ENCODE measurements at regions not wholly inside any gene's neighbourhood (a gene's known extent, or its start where the extent isn't known, plus 50 kb on each side); places are given as distances from the start of the nearest gene placed in this dataset.

DNA sequence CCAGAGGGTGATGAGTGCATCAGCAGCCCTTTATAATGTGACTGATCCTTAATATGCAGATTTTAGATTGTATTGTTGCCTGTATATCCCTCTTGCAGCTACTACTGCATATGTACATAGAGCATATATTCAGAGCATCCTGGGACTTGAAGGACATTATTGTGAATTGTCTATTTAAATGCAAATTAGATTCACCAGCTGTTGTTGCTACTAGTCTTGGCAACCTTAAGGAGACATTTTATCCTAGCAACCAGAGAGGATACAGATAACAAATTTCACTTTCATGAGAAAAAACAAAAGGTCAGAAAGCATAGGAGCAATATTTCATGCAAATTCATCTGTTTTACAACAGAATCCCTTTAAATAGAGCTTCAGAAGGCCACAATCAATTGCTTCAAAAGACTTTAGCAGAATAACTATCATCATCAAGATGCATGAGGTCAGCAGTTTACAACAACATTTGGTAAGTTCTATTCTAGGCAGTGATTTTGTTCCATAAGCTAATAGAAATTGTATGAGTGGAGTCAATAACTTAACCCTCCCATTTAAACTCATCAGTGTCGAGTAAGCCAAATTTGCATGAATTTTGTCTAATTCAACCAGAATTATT is 148.6 kb downstream of the GC start:
- H3K36me3 ChIP-seq: no peaks in the 10 kb centered on the region
- H3K27me3 ChIP-seq: no peaks in the 10 kb centered on the region
- TF ChIP-seq POLR2AphosphoS5 (IDR thresholded peaks at IDR 0.05) (no peak), POLR2A (IDR thresholded peaks at IDR 0.05) (no peak)
- TF ChIP-seq, protein P1, sequence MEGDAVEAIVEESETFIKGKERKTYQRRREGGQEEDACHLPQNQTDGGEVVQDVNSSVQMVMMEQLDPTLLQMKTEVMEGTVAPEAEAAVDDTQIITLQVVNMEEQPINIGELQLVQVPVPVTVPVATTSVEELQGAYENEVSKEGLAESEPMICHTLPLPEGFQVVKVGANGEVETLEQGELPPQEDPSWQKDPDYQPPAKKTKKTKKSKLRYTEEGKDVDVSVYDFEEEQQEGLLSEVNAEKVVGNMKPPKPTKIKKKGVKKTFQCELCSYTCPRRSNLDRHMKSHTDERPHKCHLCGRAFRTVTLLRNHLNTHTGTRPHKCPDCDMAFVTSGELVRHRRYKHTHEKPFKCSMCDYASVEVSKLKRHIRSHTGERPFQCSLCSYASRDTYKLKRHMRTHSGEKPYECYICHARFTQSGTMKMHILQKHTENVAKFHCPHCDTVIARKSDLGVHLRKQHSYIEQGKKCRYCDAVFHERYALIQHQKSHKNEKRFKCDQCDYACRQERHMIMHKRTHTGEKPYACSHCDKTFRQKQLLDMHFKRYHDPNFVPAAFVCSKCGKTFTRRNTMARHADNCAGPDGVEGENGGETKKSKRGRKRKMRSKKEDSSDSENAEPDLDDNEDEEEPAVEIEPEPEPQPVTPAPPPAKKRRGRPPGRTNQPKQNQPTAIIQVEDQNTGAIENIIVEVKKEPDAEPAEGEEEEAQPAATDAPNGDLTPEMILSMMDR (IDR thresholded peaks at IDR 0.05): no peak
- H3K9me3 ChIP-seq: no peaks in the 10 kb centered on the region
- H3K27ac ChIP-seq: no peak overlapping the region
- DNase-seq (ENCODE audit: low spot score in 2 of 2): no peak
- intact Hi-C loops (cut with DNase I; ENCODE audit: low total_unique reads): no loop called here
- H3K4me3 ChIP-seq: no peak overlapping the region
- no peaks in the 10 kb centered on the region for H3K4me1 ChIP-seq

DNA sequence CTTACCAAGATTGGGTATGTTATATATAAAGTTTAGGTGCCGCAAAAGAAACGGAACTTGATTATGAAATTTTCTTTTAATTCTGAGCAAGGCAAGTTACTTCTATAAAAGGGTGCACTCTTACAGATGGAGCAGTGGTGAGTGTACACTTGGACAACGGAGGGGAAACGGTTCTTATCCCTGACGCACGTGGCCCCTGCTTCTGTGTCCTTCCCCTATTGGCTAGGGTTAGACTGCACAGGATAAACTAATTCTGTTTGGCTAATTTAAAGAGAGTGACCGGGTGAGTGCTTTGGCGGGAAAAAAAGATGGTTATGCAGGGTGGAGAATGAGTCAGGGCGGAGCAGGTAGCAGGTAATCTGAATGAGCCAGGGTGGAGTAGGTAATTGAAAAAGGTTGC is 149.5 kb downstream of the GC start:
- no peak for DNase-seq (ENCODE audit: low spot score in 2 of 2)
- intact Hi-C loops (cut with DNase I; ENCODE audit: low total_unique reads): no loop called here
- TF ChIP-seq POLR2A (IDR thresholded peaks at IDR 0.05) (no peak), POLR2AphosphoS5 (IDR thresholded peaks at IDR 0.05) (no peak)
- TF ChIP-seq, protein P1 (IDR thresholded peaks at IDR 0.05): no peak

DNA sequence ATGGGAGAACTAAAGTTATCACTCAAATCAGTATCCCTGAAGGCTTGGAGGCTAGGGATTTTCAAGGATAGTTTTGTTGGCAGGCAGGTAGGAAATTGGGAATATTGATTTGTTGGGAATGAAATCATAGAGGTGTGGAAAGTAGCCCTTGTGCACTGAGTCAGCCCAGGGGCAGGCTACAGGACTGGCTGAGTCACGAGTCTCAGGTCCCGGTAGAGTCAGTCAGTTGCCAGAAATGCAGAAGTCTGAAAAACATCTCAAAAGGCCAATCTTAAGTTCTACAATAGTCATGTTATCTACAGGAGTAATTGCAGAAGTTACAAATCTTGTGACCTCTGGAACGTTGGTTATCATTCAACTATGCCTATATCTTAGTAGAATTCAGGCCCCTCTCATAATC is 153.1 kb downstream of the GC start:
- no peak overlapping the region for H3K27ac ChIP-seq
- intact Hi-C loops (cut with DNase I; ENCODE audit: low total_unique reads): no loop called here
- no peak for TF ChIP-seq POLR2A (IDR thresholded peaks at IDR 0.05)
- no peak for TF ChIP-seq POLR2AphosphoS5 (IDR thresholded peaks at IDR 0.05)
- TF ChIP-seq, protein P1 (IDR thresholded peaks at IDR 0.05): no peak
- DNase-seq (ENCODE audit: low spot score in 2 of 2): no peak
- H3K36me3 ChIP-seq: no peaks in the 10 kb centered on the region
- no peaks in the 10 kb centered on the region for H3K27me3 ChIP-seq
- H3K4me1 ChIP-seq: no peaks in the 10 kb centered on the region
- peaks cover 6 to 21% of the 10 kb centered on the region in 2 donors for H3K9me3 ChIP-seq
- no peak overlapping the region for H3K4me3 ChIP-seq

More for the DNA sequence above, 149.5 kb downstream of the GC start:
- H3K27me3 ChIP-seq: no peaks in the 10 kb centered on the region
- H3K9me3 ChIP-seq: peaks cover 0 to 7% of the 10 kb centered on the region in 2 donors
- no peaks in the 10 kb centered on the region for H3K4me1 ChIP-seq
- no peak overlapping the region for H3K4me3 ChIP-seq
- no peaks in the 10 kb centered on the region for H3K36me3 ChIP-seq
- H3K27ac ChIP-seq: no peak overlapping the region

DNA sequence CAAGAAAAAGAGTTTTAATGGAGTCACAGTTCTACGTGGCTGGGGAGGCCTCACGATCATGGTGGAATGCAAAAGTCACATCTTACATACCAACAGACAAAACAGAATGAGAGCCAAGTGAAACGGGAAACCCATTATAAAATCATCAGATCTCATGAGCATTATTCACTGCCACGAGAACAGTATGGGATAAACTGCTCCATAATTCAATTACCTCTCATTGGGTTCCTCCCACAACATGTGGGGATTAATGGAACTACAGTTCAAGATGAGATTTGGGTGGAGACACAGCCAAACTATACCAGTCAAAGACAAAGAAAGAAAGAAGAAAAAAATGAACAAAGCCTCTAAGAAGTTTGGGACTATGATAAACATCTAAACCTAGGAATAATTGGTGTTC is 158.9 kb downstream of the GC start:
- Histone ChIP-seq H3K27me3 (no peaks in the 10 kb centered on the region), H3K9me3 (peaks cover 6 to 25% of the 10 kb centered on the region in 2 donors), H3K36me3 (no peaks in the 10 kb centered on the region), H3K4me1 (no peaks in the 10 kb centered on the region), H3K4me3 (no peak overlapping the region), H3K27ac (no peak overlapping the region)
- intact Hi-C loops (cut with DNase I; ENCODE audit: low total_unique reads): no loop called here
- DNase-seq (ENCODE audit: low spot score in 2 of 2): no peak
- TF ChIP-seq, protein P1 (IDR thresholded peaks at IDR 0.05): no peak
- TF ChIP-seq POLR2AphosphoS5 (IDR thresholded peaks at IDR 0.05) (no peak), POLR2A (IDR thresholded peaks at IDR 0.05) (no peak)
